ENCODE measurements at regions not wholly inside any gene's neighbourhood (a gene's known extent, or its start where the extent isn't known, plus 50 kb on each side); places are given as distances from the start of the nearest gene placed in this dataset.
"Not testable (repeated sequence)": the region's sequence is repeated elsewhere in the genome, so short reads cannot be mapped to it uniquely, and the experiment has no call there.

GRCh38 chr6:74199215-74199915 lies 503.4 kb downstream of the CD109 start:
- DNase-seq: no peak

DNA sequence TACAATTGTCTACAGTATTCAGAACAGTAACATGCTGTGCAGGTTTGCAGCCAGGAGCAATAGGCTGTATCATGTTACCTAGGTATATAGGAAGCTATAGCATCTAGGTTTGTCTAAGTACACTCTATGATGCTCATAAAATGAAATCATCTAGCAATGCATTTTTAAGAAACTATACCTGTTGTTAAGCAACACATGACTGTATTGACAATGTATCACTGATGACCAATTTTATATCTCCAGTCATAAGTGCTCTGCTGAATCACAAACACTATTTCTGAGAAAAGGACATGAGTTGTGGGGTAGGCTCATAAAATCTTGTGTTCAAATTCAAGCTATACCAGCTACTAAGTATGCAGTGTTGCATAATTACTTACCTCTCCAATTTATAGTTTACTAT lies 501.3 kb downstream of the CD109 start:
- DNase-seq: no peak

DNA sequence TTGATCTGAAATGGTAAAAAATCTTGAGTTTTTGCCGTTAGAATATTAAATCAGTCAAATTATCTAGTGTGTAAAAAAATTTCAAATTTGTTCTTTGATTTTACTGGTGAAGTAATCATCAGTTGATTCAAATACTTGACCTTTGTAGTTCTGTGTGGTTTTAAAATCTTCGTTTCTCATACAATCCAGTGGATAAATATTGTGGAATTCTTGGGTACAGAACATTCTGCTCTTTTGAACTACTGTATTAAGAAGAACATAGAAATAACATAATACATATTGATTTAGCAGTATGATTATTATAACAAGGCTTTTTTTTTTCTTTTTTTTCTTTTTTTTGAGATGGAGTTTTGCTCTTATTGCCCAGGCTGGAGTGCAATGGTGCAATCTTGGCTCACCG lies 491.8 kb downstream of the CD109 start:
- DNase-seq: no peak

GRCh38 chr6:74182992-74183391 lies 487.0 kb downstream of the CD109 start:
- DNase-seq: no peak

GRCh38 chr6:74181471-74181870 lies 485.5 kb downstream of the CD109 start:
- DNase-seq: no peak

GRCh38 chr6:74177506-74177905 lies 481.5 kb downstream of the CD109 start:
- no peak for DNase-seq

- not testable (repeated sequence) for DNase-seq
Observed at GRCh38 chr6:74170550-74170949, 474.5 kb downstream of the CD109 start.

GRCh38 chr6:74170118-74170517 lies 474.1 kb downstream of the CD109 start:
- DNase-seq: no peak

DNA sequence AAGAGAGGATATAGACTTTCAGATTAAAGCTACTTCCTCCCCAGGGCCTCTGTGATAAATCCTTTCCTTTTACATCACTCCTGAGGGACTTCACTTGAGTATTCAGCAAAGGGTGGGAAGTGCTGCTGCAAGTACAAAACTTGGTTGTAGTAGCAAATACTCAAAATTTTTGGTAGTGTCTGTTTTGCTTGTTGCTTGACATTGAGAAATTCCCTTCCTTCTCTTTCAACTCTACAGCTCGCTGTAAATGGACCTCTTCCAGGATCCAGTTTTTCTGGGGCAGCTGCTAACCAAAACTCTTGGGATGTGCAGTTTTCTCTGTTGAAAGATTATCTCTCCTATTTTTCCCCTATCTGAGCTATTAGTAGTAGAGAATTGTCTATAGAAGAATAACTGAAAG lies 472.0 kb downstream of the CD109 start:
- DNase-seq: no peak

- no peak for DNase-seq
Observed at GRCh38 chr6:74167511-74167910, 471.5 kb downstream of the CD109 start.

DNA sequence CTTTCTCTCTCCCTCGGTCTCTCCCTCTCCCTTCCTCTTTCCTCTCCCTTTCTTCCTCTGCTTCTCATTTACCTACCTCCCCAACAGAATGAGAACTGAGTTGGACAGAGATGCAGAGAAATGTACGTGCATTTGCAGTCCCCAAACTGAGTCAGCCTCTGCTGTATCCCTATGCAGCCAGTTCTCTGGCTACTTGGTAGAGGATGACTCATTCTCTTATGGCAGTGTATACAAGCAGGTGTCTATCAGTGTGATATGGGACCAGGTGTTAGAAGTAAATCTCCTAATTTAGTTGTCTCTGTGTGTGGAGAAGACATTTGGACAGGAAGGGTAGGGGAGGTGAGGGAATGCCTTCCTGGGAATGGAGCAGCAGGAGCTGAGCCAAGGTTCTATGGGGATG lies 470.8 kb downstream of the CD109 start:
- no peak for DNase-seq

GRCh38 chr6:74161380-74161779 lies 465.4 kb downstream of the CD109 start:
- DNase-seq: no peak

DNA sequence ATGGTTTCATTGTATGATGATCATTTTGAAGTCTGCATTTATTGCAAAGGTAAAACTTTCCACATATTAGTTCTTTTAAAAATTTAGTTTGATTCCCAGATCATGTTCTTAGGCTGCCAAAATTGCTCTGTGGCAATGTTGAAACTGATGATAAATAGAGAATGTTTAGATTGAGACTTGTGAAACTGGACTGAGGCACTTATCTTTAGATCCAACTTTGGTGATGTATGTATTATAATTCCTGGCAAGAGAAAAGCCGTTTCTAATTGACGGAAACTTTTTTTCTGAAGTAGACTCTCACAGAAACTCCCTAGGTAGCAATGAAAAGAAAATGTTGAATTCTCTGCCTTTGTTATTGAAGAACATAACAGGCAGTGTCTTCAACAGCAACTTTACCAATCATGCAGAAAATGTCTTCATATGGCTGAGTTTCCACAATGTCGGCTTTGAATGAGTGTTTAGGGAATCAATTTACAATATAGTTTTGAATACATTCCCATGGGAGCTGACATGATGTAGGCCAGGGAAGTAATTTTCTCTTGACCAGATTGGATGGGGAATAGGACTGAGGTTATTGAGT lies 456.2 kb downstream of the CD109 start:
- DNase-seq: no peak

DNA sequence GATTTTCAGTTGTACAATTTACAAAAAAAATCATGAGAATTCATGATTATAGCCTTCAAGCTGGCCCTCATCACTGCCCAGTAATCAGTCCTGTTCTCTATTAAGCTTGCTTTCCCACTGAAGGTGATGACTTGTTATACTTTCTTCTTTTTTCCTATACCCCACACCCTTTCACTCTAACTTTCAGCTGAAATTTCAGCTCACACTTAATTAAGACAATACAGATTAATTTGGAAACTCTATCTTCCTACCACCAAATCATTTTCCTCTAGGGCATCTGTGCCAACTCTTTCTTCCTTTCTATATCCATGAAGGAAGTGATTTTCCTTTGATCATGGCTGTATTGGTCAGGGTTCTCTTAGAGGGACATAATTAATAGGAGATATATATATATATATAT lies 449.9 kb downstream of the CD109 start:
- peak in 1 of 2 donors; percentile 3 for DNase-seq

- no peak for DNase-seq
Observed at GRCh38 chr6:74137911-74138310, 441.9 kb downstream of the CD109 start.

GRCh38 chr6:74134327-74134726 lies 438.3 kb downstream of the CD109 start:
- DNase-seq: no peak

GRCh38 chr6:74133073-74133472 lies 437.1 kb downstream of the CD109 start:
- no peak for DNase-seq

GRCh38 chr6:74130641-74131040 lies 434.6 kb downstream of the CD109 start:
- DNase-seq: no peak

GRCh38 chr6:74128536-74128935 lies 432.5 kb downstream of the CD109 start:
- no peak for DNase-seq

DNA sequence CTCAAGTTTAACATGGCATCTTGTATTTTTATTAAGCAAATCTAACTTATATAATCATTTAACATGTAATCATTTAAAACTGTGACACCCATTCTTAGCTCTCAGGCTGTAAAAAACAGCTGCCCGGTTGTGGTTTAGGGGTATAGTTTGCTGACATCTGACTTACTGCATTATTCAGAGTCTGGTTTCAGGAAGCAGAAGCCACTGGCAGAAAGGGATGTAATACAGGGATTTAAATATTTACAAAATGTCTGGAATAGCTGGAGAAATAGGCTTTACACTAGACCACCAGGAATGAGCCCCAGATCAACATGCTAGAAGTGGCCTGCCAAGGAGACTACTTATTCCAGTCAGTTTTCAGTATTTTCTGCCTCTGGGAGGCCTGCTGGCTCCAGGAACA lies 421.1 kb downstream of the CD109 start:
- no peak for DNase-seq

DNA sequence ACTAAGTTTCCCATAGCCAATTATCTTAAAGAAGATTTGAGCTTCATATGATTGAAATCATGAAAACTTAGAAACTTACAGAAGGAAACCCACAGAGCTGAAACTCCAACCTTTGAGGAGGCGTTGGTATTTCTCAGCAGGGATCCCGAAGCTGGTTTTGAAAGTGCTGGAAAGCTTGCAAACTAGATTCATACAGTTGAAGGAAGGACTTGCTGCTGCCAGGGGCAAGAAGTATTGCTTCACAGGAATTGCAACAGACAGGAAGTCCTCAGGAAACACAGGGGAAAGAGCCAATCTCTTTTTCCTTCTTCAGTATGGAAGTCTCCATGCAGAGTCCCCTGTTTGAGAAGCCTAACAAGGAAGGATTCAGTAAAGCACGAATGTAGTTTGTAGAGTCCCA lies 419.7 kb downstream of the CD109 start:
- DNase-seq: no peak

- DNase-seq: no peak
Observed at GRCh38 chr6:74114428-74114827, 418.4 kb downstream of the CD109 start.

DNA sequence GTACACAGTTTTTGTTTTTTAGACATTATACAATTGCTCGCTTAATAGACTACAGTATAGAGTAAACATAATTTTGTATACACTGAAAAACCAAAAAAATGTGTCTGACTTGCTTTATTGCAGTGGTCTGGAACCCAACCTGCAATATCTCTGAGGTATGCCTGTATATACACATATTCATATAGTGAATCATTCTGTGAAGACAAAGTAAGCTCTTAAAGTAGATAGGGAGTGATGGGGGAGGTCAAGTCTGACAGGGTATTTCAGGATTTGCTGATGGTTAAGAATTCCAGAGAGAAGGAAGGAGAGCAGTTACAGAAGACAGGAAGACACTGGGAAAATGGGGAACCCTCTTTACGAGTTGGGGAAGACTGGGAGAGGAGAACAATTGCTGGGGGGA lies 417.9 kb downstream of the CD109 start:
- DNase-seq: no peak

DNA sequence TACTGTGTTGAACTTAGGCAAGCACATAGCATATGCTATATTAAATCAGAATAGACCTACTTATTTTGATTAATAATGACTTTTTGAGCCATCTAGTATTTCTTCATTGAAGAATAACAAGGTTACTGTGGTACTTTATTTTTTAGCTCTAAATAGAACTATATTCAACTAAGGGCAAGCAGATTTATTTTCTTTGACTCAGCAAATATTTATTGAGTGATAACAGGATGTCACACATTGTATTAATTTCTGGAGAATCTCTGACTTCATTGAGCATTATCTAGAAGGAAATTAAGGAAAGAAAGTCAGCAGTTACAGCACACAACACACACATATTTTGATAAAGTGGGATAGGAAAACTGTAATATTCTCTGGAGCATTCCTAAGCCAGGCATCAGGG lies 407.4 kb downstream of the CD109 start:
- DNase-seq: no peak

Measured in right lung (tissue), 2 donors.